ENCODE measurements at regions not wholly inside any gene's neighbourhood (a gene's known extent, or its start where the extent isn't known, plus 50 kb on each side); places are given as distances from the start of the nearest gene placed in this dataset.

GRCh38 chr5:8012131-8012977 is 143.4 kb downstream of the MTRR start:
- no peaks in the 10 kb centered on the region for H3K27me3 ChIP-seq (replicated peaks in 1 of 2; ENCODE audit: control insufficient read depth in 2 of 2, insufficient read depth in 2 of 2, low read length in 1 of 2)
- H3K79me2 ChIP-seq (ENCODE audit: control insufficient read depth, insufficient read depth, low read length), result no peaks in the 10 kb centered on the region
- H3K4me3 ChIP-seq, result no peak overlapping the region
- no peak for DNase-seq (ENCODE audit: low read depth, low spot score)
- TF ChIP-seq EGR1 (IDR thresholded peaks at IDR 0.05; ENCODE audit: borderline replicate concordance in 1 of 2, low read depth in 2 of 2, low read length in 2 of 2) (no peak), HDAC2 (IDR thresholded peaks at IDR 0.05) (no peak), E2F8 (IDR thresholded peaks at IDR 0.05; ENCODE audit: low read depth, partially characterized antibody) (no peak), POLR2AphosphoS2 (IDR thresholded peaks at IDR 0.05; ENCODE audit: low read depth, low read length) (no peak), FOXM1 (IDR thresholded peaks at IDR 0.05; ENCODE audit: low read depth, low read length) (no peak), BCL11A (IDR thresholded peaks at IDR 0.05; ENCODE audit: low read depth, low read length) (no peak)
- POLR2A ChIA-PET, result no interaction called here
- no peak overlapping the region for H3K4me2 ChIP-seq (ENCODE audit: control insufficient read depth, insufficient read depth)
- BruUV-seq (replicated peaks), result no TSS peak
- in situ Hi-C loops (cut with MboI), result no loop called here
- intact Hi-C loops (cut with micrococcal nuclease; ENCODE audit: unreplicated experiment), result no loop called here
- 30% methylated on average over 9 of the region's 9 CpGs for WGBS (ENCODE audit: insufficient coverage, insufficient replicate concordance, low lambda C conversion rate, missing lambda C conversion rate)
- no peaks in the 10 kb centered on the region for H3K9me3 ChIP-seq (replicated peaks; ENCODE audit: control insufficient read depth, insufficient read depth, low read length)
- H2AFZ ChIP-seq (ENCODE audit: control insufficient read depth, low read depth, low read length), result no peak overlapping the region
- RAD21 ChIA-PET (ENCODE audit: unreplicated experiment), result no interaction called here
- SMC1A ChIA-PET (ENCODE audit: uncharacterized antibody, unreplicated experiment), result no interaction called here
- H3K4me1 ChIP-seq (ENCODE audit: control insufficient read depth, insufficient read depth, low read length), result no peaks in the 10 kb centered on the region
- no peaks in the 10 kb centered on the region for H4K20me1 ChIP-seq (ENCODE audit: control insufficient read depth, insufficient read depth)
- H3K27ac ChIP-seq (ENCODE audit: control insufficient read depth, insufficient read depth), result no peak overlapping the region
- ATAC-seq, result peak; percentile 18; the same call in 1 of the 3 replicates
- no peak overlapping the region for H3K9ac ChIP-seq (ENCODE audit: control insufficient read depth, insufficient read depth, low read length)
- no peaks in the 10 kb centered on the region for H3K36me3 ChIP-seq (ENCODE audit: control insufficient read depth in 2 of 2, insufficient read depth in 2 of 2, low read length in 1 of 2)
- CTCF ChIA-PET, result no interaction called here
- FAIRE-seq, result no peak

Measured in GM12878 (cell line).